RWPE1 (cell line): ENCODE measurements at regions not wholly inside any gene's neighbourhood (a gene's known extent, or its start where the extent isn't known, plus 50 kb on each side); places are given as distances from the start of the nearest gene placed in this dataset.

Experiments used
- CTCF ChIA-PET: fragments of 350-600 bp; sonication (Branson Sonifier 250); formaldehyde crosslinking; extraction: SDS; loops from one replicate; lab custom pipeline; 2021; lab: Yijun Ruan, JAX
- POLR2A ChIA-PET: fragments of 400-600 bp; formaldehyde crosslinking; extraction: SDS; loops from one replicate; lab custom pipeline; 2020; ENCODE audit warnings: antibody characterized with exemption; ENCODE audit not compliant: low non-redundant PET; lab: Yijun Ruan, JAX
- DNase-seq: peaks from one replicate; pipeline ENCODE4 v3.0.0; 2012; ENCODE audit warnings: low spot score
- H3K27ac ChIP-seq: fragments of 450-650 bp; 2 replicates; pipeline ENCODE4 v1.5.1; 2017
- TF ChIP-seq, protein P1 (sequence below): fragments of 450-650 bp; conservative IDR thresholded peaks from 2 replicates; pipeline ENCODE4 v1.5.1; 2017; ENCODE audit warnings: low read depth, mild to moderate bottlenecking

DNA sequence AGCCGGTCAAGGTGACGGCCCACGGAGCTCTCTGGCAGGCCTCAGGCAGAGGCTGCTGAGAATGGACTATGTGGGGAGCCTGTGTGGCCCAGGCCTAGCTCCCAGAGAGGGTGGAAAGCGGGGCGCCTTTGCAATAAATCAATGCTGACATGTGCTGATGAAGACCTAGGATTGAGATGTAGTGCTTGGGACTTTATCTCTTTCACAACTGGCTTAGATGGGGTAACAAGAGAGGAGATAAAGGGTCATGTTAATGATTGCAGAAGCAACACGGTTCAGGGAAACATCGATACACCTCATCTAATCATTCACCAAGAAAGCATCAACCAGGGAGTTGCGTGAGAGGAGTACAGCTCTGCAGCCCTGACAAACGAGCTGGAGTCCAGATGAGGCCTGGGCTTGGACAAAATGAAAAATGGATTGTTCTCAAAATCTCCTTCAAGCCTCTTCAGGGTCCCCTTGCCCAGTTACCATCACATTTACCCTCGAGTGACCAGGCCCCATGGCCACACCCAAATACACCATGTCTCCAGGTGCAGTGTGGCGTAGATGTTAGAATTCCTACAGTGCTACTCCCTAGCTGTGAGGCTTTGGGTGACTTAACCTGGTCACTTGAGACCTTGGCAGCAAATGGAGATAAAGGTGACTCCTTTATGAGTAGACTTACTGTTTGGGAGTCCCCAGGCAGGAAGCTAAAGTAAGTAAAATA is 146.4 kb upstream of the LIPC start:
- TF ChIP-seq, protein P1, sequence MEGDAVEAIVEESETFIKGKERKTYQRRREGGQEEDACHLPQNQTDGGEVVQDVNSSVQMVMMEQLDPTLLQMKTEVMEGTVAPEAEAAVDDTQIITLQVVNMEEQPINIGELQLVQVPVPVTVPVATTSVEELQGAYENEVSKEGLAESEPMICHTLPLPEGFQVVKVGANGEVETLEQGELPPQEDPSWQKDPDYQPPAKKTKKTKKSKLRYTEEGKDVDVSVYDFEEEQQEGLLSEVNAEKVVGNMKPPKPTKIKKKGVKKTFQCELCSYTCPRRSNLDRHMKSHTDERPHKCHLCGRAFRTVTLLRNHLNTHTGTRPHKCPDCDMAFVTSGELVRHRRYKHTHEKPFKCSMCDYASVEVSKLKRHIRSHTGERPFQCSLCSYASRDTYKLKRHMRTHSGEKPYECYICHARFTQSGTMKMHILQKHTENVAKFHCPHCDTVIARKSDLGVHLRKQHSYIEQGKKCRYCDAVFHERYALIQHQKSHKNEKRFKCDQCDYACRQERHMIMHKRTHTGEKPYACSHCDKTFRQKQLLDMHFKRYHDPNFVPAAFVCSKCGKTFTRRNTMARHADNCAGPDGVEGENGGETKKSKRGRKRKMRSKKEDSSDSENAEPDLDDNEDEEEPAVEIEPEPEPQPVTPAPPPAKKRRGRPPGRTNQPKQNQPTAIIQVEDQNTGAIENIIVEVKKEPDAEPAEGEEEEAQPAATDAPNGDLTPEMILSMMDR: no peak
- POLR2A ChIA-PET: no interaction called here
- CTCF ChIA-PET: no interaction called here
- DNase-seq: no peak
- no peak overlapping the region for H3K27ac ChIP-seq

DNA sequence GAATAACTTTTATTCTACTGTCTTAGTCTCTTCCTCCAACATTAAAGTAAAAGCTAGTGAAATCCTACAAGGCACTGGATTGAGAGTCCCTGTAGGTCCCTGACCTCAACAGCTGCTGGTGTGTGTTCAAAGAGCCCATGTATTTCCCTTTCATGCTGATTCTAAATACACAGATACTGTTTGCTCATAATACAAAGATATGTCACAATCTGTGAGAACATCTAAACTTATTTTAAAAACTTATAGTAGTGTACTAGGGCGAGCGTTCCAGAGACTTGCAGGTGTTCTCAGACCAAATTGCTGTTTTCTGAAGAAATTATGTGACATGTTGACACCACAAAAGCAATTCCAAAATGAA is 145.9 kb upstream of the LIPC start:
- H3K27ac ChIP-seq: no peak overlapping the region
- CTCF ChIA-PET: no interaction called here
- TF ChIP-seq, protein P1: no peak
- POLR2A ChIA-PET: no interaction called here
- no peak for DNase-seq

DNA sequence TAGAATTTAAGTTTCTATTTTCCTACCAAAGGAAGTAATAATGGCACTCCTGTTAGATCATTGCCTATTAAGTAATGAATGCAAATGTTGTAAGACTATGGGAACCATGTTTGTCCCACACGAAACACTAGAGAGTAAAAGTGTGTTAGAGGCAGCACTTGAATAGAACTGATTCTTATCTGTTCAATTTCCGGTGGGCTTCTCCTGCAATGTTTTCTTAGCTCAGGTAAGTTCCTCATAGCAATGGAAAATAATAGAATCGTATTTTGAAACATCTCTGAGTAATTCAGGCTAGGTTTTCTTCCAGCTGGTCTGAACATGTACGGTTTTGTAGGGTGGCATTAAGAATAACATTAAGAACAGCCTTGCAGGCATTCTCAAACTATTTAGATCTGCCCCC is 145.3 kb upstream of the LIPC start:
- CTCF ChIA-PET: interaction anchor here (0.9 kb wide), 1 partner anchor 16 kb away, joined by 3 read pairs; no protein-coding TSS in a partner anchor
- H3K27ac ChIP-seq: no peak overlapping the region
- TF ChIP-seq, protein P1: no peak
- DNase-seq: peak; percentile 25
- POLR2A ChIA-PET: no interaction called here

DNA sequence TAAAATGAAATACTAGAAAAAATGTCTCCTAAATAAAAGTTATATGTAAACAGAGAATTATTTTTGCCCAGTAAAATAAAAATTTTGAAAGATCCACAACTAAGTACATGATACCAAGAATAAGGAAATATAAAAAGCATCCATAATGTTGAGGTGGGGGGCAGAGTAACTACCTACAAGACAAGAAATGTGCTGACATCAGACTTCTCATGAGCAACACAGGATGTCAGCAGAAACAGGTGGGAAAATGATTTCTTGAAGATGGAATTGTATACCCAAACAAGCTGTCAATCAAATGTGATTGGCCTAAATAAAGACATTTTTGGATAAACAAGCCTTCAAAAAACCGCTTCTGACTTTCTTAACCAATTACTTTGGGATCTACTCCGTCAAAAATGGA is 143.9 kb upstream of the LIPC start:
- ChIA-PET CTCF (no interaction called here), POLR2A (no interaction called here)
- TF ChIP-seq, protein P1: no peak
- no peak overlapping the region for H3K27ac ChIP-seq
- no peak for DNase-seq

DNA sequence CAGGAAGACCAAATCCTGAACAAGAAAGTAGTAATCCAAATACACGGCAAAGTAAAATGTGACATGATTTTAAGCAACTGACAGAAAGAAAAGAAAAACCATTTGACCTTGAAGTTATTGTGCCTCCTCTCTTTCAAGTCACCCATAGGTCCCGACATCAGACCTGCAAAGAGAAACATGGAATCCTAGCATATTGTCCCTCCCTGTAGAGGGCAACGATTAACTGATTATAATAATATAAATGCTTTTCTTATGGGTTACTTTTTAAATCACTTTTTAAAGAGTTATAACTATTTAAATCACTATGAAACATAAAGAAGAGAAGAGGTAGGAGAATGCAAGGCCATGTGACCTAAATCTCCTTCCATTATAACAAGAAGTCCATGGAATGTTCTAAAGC is 143.2 kb upstream of the LIPC start:
- ChIA-PET CTCF (no interaction called here), POLR2A (no interaction called here)
- no peak for DNase-seq
- TF ChIP-seq, protein P1: no peak
- no peak overlapping the region for H3K27ac ChIP-seq

DNA sequence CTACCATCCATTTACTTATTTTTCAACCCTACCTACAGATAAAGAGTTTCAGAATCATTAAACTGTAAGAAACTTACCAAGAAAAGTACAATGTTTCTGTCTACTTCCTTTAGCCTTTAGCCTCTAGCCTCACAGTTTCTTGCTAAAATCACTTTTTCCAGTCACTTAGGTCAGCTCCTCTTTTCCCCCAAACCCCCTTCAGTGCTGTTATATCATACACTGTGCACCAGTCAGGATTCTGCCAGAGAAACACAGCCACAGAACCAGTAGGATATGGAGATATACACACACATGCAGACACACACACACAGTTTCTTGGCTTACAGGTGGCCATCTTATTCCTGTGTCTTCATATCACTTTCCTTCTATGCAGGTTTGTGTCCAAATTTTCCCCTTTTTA is 139.9 kb upstream of the LIPC start:
- ChIA-PET CTCF (no interaction called here), POLR2A (no interaction called here)

More for the DNA sequence above, 139.9 kb upstream of the LIPC start:
- TF ChIP-seq, protein P1: no peak
- no peak overlapping the region for H3K27ac ChIP-seq
- no peak for DNase-seq
